ENCODE measurements at regions not wholly inside any gene's neighbourhood (a gene's known extent, or its start where the extent isn't known, plus 50 kb on each side); places are given as distances from the start of the nearest gene placed in this dataset.

- Histone ChIP-seq H3K27me3 (no peaks in the 10 kb centered on the region), H3K9me3 (replicated peaks in 1 of 3) (no peaks in the 10 kb centered on the region), H3K4me1 (replicated peaks in 1 of 2) (peaks cover 0 to 13% of the 10 kb centered on the region in 2 donors), H3K27ac (peak overlapping the region; percentile 15 to 96 (median 86)), H3K4me3 (peak overlapping the region; percentile 60 to 91 (median 74)), H3K36me3 (replicated peaks in 1 of 2) (no peaks in the 10 kb centered on the region)
- WGBS, 4 donors: 0 to 1% (median 1%) methylated on average over 13 to 71 of the region's 71 CpGs
- intact Hi-C loops (cut with DNase I): no loop called here
- peak; percentile 67 to 78 (median 71) for DNase-seq
- TF ChIP-seq CTCF (IDR thresholded peaks at IDR 0.05) (peak in 1 of 6 experiments; percentile 15), POLR2A (IDR thresholded peaks at IDR 0.05) (peak in 1 of 2 donors; percentile 63)
Measured at GRCh38 chr1:84077476-84078107, 66.5 kb upstream of the PRKACB start.

DNA sequence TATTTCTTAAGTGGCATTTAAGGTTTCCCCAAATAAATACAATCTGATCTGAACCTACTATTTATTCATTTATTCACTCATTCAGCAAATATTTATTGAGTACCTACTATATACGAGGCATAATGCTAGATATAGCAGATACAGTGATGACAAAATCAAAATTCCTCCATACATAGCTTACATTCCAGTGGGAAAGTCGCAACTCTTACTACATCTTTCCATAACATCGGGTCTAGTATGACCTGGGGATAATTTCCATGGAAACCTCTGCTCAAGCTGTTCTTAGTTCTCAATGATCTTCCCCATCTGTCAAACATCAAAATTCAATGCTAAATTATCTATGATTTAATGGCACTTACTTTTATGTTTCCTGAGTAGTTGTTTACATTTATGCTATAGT lies 70.8 kb upstream of the PRKACB start:
- Histone ChIP-seq H3K27me3 (no peaks in the 10 kb centered on the region), H3K4me1 (replicated peaks in 1 of 2) (no peaks in the 10 kb centered on the region), H3K4me3 (no peak overlapping the region), H3K36me3 (replicated peaks in 1 of 2) (no peaks in the 10 kb centered on the region), H3K9me3 (replicated peaks in 1 of 3) (no peaks in the 10 kb centered on the region), H3K27ac (no peak overlapping the region)
- 85 to 91% (median 90%) methylated on average over 3 of the region's 3 CpGs for WGBS, 4 donors
- intact Hi-C loops (cut with DNase I): no loop called here
- no peak for TF ChIP-seq CTCF (IDR thresholded peaks at IDR 0.05)
- no peak for TF ChIP-seq POLR2A (IDR thresholded peaks at IDR 0.05)
- DNase-seq: no peak

GRCh38 chr1:84069236-84069845 lies 70.4 kb upstream of the TTLL7 start:
- H3K4me1 ChIP-seq (replicated peaks in 1 of 2): no peaks in the 10 kb centered on the region
- 84 to 92% (median 90%) methylated on average over 2 of the region's 2 CpGs for WGBS, 4 donors
- TF ChIP-seq CTCF (IDR thresholded peaks at IDR 0.05) (no peak), POLR2A (IDR thresholded peaks at IDR 0.05) (no peak)
- H3K4me3 ChIP-seq: no peak overlapping the region
- no peaks in the 10 kb centered on the region for H3K36me3 ChIP-seq (replicated peaks in 1 of 2)
- H3K9me3 ChIP-seq (replicated peaks in 1 of 3): no peaks in the 10 kb centered on the region
- H3K27ac ChIP-seq: no peak overlapping the region
- no peak for DNase-seq
- H3K27me3 ChIP-seq: no peaks in the 10 kb centered on the region
- intact Hi-C loops (cut with DNase I): no loop called here

DNA sequence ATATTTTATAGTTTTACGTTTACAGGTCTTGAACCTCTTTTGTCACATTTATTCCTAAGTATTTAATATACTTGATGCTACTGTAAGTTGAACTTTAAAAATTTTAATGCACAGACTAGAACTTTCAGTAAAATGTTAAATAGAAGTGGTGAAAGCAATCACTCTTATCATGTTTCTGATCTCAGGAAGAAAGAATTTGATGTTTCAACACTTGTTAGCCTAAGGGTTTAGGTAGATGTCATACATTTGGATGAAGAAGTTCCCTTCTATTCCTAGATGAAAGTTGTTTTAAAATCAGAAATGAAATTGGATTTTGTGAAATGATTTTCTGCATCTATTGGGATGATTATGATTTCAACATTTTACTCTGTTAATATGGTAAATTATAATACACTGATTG lies 63.6 kb upstream of the TTLL7 start:
- Histone ChIP-seq H3K9me3 (replicated peaks in 1 of 3) (no peaks in the 10 kb centered on the region), H3K27me3 (no peaks in the 10 kb centered on the region), H3K4me3 (no peak overlapping the region), H3K4me1 (replicated peaks in 1 of 2) (no peaks in the 10 kb centered on the region), H3K36me3 (replicated peaks in 1 of 2) (no peaks in the 10 kb centered on the region), H3K27ac (no peak overlapping the region)
- DNase-seq: no peak
- intact Hi-C loops (cut with DNase I): no loop called here
- no peak for TF ChIP-seq CTCF (IDR thresholded peaks at IDR 0.05)
- TF ChIP-seq POLR2A (IDR thresholded peaks at IDR 0.05): no peak
- WGBS, 4 donors: 69 to 83% (median 82%) methylated on average over 1 of the region's 1 CpG

Measured in adrenal gland (tissue), 9 donors.